CD14-positive monocyte (primary cell): ENCODE measurements at regions not wholly inside any gene's neighbourhood (a gene's known extent, or its start where the extent isn't known, plus 50 kb on each side); places are given as distances from the start of the nearest gene placed in this dataset.

Experiments used
- DNase-seq, 3 donors: peaks; one replicate each; pipeline ENCODE4 v3.0.0-alpha.2; 2011 to 2022
- H2AFZ ChIP-seq: 2 replicates; pipeline ENCODE4 v1.6.0; 2012; ENCODE audit warnings: mild to moderate bottlenecking, low read depth, low read length, inconsistent platforms; ENCODE audit not compliant: insufficient read depth, poor library complexity, severe bottlenecking
- H3K27ac ChIP-seq, 2 donors: 1 replicate in 1 of 2; 2 replicates in 1 of 2; pipeline ENCODE4 v1.5.1; 2012 to 2013; ENCODE audit warnings: low read length in 2 of 2, control low read depth in 1 of 2, inconsistent platforms in 1 of 2, low read depth in 1 of 2, mild to moderate bottlenecking in 1 of 2
- H3K27me3 ChIP-seq, 2 donors: one replicate each; pipeline versions ENCODE4 v1.6.0 to v1.6.1; 2011 to 2013; ENCODE audit warnings: low read length in 2 of 2; ENCODE audit not compliant: control insufficient read depth in 2 of 2, insufficient read depth in 2 of 2
- H3K36me3 ChIP-seq, 2 donors: replicated peaks in 1 of 2; 1 replicate in 1 of 2; 2 replicates in 1 of 2; pipeline versions ENCODE4 v1.5.1 to v1.6.1; 2012 to 2013; ENCODE audit warnings: low read length in 2 of 2, control low read depth in 1 of 2, inconsistent platforms in 1 of 2, mild to moderate bottlenecking in 1 of 2; ENCODE audit not compliant: insufficient read depth in 2 of 2, control insufficient read depth in 1 of 2
- H3K4me1 ChIP-seq, 2 donors: 1 replicate in 1 of 2; 2 replicates in 1 of 2; pipeline versions ENCODE4 v1.5.1 to v1.6.1; 2012 to 2013; ENCODE audit warnings: low read length in 2 of 2, control low read depth in 1 of 2, inconsistent platforms in 1 of 2, mild to moderate bottlenecking in 1 of 2, moderate library complexity in 1 of 2; ENCODE audit not compliant: insufficient read depth in 2 of 2, control insufficient read depth in 1 of 2
- H3K4me2 ChIP-seq: replicated peaks from 2 replicates; pipeline ENCODE3; 2012; ENCODE audit warnings: low read length, moderate library complexity, mild to moderate bottlenecking; ENCODE audit not compliant: poor library complexity, severe bottlenecking; ENCODE audit errors: extremely low read depth
- H3K4me3 ChIP-seq, 3 experiments: fragments of 200-600 bp in 1 of 3; sonication (generic) in 1 of 3; replicated peaks in 1 of 3; 1 replicate in 2 of 3; 2 replicates in 1 of 3; pipeline ENCODE4 v1.5.1; 2011 to 2013; ENCODE audit warnings: low read length in 3 of 3, mild to moderate bottlenecking in 3 of 3, control low read depth in 2 of 3, low read depth in 2 of 3, inconsistent platforms in 1 of 3, moderate library complexity in 1 of 3
- H3K79me2 ChIP-seq: 2 replicates; pipeline ENCODE4 v1.6.0; 2012; ENCODE audit warnings: mild to moderate bottlenecking, control low read depth, inconsistent platforms, low read length, moderate library complexity; ENCODE audit not compliant: insufficient read depth
- H3K9ac ChIP-seq: 2 replicates; pipeline ENCODE4 v1.6.0; 2017; ENCODE audit warnings: low read length, mild to moderate bottlenecking; ENCODE audit not compliant: insufficient read depth, poor library complexity, severe bottlenecking
- H3K9me3 ChIP-seq, 2 donors: replicated peaks in 1 of 2; 1 replicate in 1 of 2; 2 replicates in 1 of 2; pipeline versions ENCODE4 v1.5.1 to v1.6.1; 2012 to 2013; ENCODE audit warnings: low read length in 2 of 2, control low read depth in 1 of 2; ENCODE audit not compliant: control insufficient read depth in 1 of 2, insufficient read depth in 1 of 2
- H4K20me1 ChIP-seq: 2 replicates; pipeline ENCODE4 v1.6.0; 2012; ENCODE audit warnings: mild to moderate bottlenecking, low read length, control low read depth, moderate library complexity; ENCODE audit not compliant: insufficient read depth
- H3K27ac Mint-ChIP-seq, 7 donors: one replicate each; pipeline ENCODE4 v1.8.0; 2020; ENCODE audit warnings: mild to moderate bottlenecking in 7 of 7, mixed read lengths in 7 of 7, moderate library complexity in 6 of 7, inconsistent platforms in 2 of 7
- H3K27me3 Mint-ChIP-seq, 3 donors: one replicate each; pipeline ENCODE4 v1.8.0; 2021 to 2022; ENCODE audit warnings: low read depth in 3 of 3, mild to moderate bottlenecking in 3 of 3, mixed read lengths in 3 of 3, moderate library complexity in 3 of 3, inconsistent platforms in 1 of 3
- H3K36me3 Mint-ChIP-seq, 2 donors: one replicate each; pipeline ENCODE4 v1.8.0; 2020; ENCODE audit warnings: mixed read lengths in 2 of 2, inconsistent platforms in 1 of 2, mild to moderate bottlenecking in 1 of 2
- H3K4me1 Mint-ChIP-seq: one replicate; pipeline ENCODE4 v1.8.0; 2020; ENCODE audit warnings: mild to moderate bottlenecking, mixed read lengths
- H3K4me3 Mint-ChIP-seq, 2 donors: one replicate each; pipeline ENCODE4 v1.8.0; 2020; ENCODE audit warnings: mild to moderate bottlenecking in 2 of 2, mixed read lengths in 2 of 2, moderate library complexity in 1 of 2
- H3K9me3 Mint-ChIP-seq, 7 donors: one replicate each; pipeline ENCODE4 v1.8.0; 2020 to 2022; ENCODE audit warnings: mixed read lengths in 7 of 7, mild to moderate bottlenecking in 6 of 7, moderate library complexity in 6 of 7, inconsistent platforms in 2 of 7
- WGBS: methylation state at CpG from one replicate; pipeline ENCODE4 v1.1.5; 2013; ENCODE audit warnings: missing lambda C conversion rate; ENCODE audit not compliant: insufficient coverage; 5-methylcytosine and 5-hydroxymethylcytosine counted together
- intact Hi-C, 2 donors: fragments of 100-400 bp; cut with micrococcal nuclease; formaldehyde crosslinking; loops; one replicate each; pipeline versions ENCODE4 v1.15.0 to v1.15.1; 2023
- TF ChIP-seq, protein P1 (sequence below): fragments of 200-600 bp; IDR thresholded peaks from one replicate; pipeline ENCODE4 v1.8.0; 2022; ENCODE audit warnings: antibody characterized with exemption, mild to moderate bottlenecking

DNA sequence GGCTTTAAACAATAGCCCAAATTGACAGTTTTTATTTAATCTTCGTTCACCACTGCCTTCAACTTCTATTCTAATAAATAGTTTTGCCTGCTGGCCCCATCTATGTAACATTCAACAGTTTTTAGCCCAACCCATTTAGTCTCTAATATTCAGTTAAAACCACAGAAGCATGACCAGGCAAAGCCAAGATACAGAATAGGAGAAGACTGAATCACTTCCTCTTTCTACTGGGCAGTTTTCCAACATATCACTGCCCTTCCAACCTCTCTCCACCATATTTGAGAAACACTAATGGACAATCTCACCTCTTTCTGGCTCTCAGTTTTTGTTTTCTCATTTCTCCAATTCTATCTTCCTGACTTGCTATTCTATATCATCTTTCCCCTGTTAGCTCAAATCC lies 352.9 kb downstream of the DNAH5 start:
- no peaks in the 10 kb centered on the region for H3K79me2 ChIP-seq
- peak overlapping the region; percentile 4 for H2AFZ ChIP-seq
- H3K36me3 ChIP-seq: no peaks in the 10 kb centered on the region
- H3K9me3 ChIP-seq: no peaks in the 10 kb centered on the region
- peaks cover 3 to 4% of the 10 kb centered on the region in 2 donors for H3K4me1 ChIP-seq
- H3K4me3 ChIP-seq: no peak overlapping the region
- peak overlapping the region in 2 of 7 donors; percentile 61 to 78 for H3K27ac Mint-ChIP-seq
- no peaks in the 10 kb centered on the region for H4K20me1 ChIP-seq
- peaks cover 2 to 10% (median 9%) of the 10 kb centered on the region in 7 donors for H3K9me3 Mint-ChIP-seq
- peak overlapping the region; percentile 6 for H3K4me2 ChIP-seq
- H3K4me1 Mint-ChIP-seq: peaks cover 21% of the 10 kb centered on the region
- WGBS: 0% methylated on average over 1 of the region's 1 CpG
- no peak overlapping the region for H3K9ac ChIP-seq
- H3K27me3 ChIP-seq: no peaks in the 10 kb centered on the region
- no peak overlapping the region for H3K27ac ChIP-seq
- H3K4me3 Mint-ChIP-seq: no peak overlapping the region
- peak; percentile 6 to 21 (median 18) for DNase-seq
- TF ChIP-seq, protein P1, sequence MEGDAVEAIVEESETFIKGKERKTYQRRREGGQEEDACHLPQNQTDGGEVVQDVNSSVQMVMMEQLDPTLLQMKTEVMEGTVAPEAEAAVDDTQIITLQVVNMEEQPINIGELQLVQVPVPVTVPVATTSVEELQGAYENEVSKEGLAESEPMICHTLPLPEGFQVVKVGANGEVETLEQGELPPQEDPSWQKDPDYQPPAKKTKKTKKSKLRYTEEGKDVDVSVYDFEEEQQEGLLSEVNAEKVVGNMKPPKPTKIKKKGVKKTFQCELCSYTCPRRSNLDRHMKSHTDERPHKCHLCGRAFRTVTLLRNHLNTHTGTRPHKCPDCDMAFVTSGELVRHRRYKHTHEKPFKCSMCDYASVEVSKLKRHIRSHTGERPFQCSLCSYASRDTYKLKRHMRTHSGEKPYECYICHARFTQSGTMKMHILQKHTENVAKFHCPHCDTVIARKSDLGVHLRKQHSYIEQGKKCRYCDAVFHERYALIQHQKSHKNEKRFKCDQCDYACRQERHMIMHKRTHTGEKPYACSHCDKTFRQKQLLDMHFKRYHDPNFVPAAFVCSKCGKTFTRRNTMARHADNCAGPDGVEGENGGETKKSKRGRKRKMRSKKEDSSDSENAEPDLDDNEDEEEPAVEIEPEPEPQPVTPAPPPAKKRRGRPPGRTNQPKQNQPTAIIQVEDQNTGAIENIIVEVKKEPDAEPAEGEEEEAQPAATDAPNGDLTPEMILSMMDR: no peak
- peaks cover 0 to 2% (median 0%) of the 10 kb centered on the region in 3 donors for H3K27me3 Mint-ChIP-seq
- intact Hi-C loops: no loop called here
- H3K36me3 Mint-ChIP-seq: no peaks in the 10 kb centered on the region

DNA sequence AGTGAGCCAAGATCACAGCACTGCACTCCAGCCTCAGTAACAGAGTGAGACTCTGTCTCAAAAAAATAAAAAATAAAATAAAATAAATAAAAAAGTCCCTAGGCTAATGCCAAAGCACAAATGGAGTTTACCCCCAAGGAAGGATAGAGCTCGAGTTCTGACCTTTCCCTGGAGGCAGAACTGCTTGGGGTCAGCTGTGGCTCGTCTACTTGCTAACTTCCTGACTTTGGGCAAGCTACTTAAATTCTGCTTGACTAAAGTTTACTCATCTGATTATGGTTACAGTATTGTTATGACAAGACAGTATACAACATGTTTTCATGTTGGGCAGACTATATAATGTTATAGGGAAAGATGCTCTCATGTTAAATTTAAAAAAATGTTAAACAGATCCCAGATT lies 359.2 kb downstream of the DNAH5 start:
- H3K4me3 Mint-ChIP-seq: no peak overlapping the region
- H3K27me3 Mint-ChIP-seq: peaks cover 0 to 2% (median 0%) of the 10 kb centered on the region in 3 donors
- Histone ChIP-seq H3K79me2 (no peaks in the 10 kb centered on the region), H3K36me3 (no peaks in the 10 kb centered on the region), H3K4me2 (no peak overlapping the region), H3K27me3 (no peaks in the 10 kb centered on the region), H3K4me1 (no peaks in the 10 kb centered on the region), H4K20me1 (no peaks in the 10 kb centered on the region), H3K4me3 (no peak overlapping the region), H3K9ac (no peak overlapping the region), H3K27ac (no peak overlapping the region), H2AFZ (no peak overlapping the region), H3K9me3 (no peaks in the 10 kb centered on the region)
- H3K27ac Mint-ChIP-seq: no peak overlapping the region
- no peaks in the 10 kb centered on the region for H3K36me3 Mint-ChIP-seq
- TF ChIP-seq, protein P1: no peak
- intact Hi-C loops: no loop called here
- 100% methylated on average over 1 of the region's 2 CpGs for WGBS
- H3K9me3 Mint-ChIP-seq: peaks cover 0 to 4% (median 0%) of the 10 kb centered on the region in 7 donors
- DNase-seq: no peak
- H3K4me1 Mint-ChIP-seq: peaks cover 3% of the 10 kb centered on the region
